PC-3 (cell line): ENCODE measurements at regions not wholly inside any gene's neighbourhood (a gene's known extent, or its start where the extent isn't known, plus 50 kb on each side); places are given as distances from the start of the nearest gene placed in this dataset.

ENCODE experiments used
- ATAC-seq: fragments of 200-7000 bp; cut with Tn5 transposase; 2 replicates; pipeline ENCODE4 v1.9.1; 2020; ENCODE audit warnings: mild to moderate bottlenecking, moderate library complexity
- BruUV-seq: library from RNA; stranded (reverse); fragments of 400-500 nt; replicated peaks from 2 replicates; lab custom pipeline; 2021; lab: Mats Ljungman, UMichigan
- CTCF ChIA-PET: fragments of 300-600 bp; sonication (Branson Sonifier 250); formaldehyde crosslinking; loops from one replicate; lab custom pipeline; 2022; ENCODE audit warnings: antibody characterized with exemption; lab: Charles Lee
- POLR2A ChIA-PET: fragments of 300-600 bp; sonication (Branson Sonifier 250); formaldehyde crosslinking; loops from one replicate; lab custom pipeline; 2022; ENCODE audit warnings: antibody characterized with exemption; ENCODE audit not compliant: unreplicated experiment; lab: Charles Lee
- DNase-seq: peaks from one replicate; pipeline ENCODE4 v3.0.0-alpha.2; 2015
- H2AFZ ChIP-seq: fragments of 300-600 bp; sonication (generic); 2 replicates; pipeline ENCODE4 v1.6.0; 2016; ENCODE audit warnings: antibody characterized with exemption, low read length
- H3F3A ChIP-seq: fragments of 300-600 bp; sonication (generic); one replicate; pipeline ENCODE4 v1.6.0; 2017; ENCODE audit warnings: antibody characterized with exemption, low read length, control low read depth, mild to moderate bottlenecking; ENCODE audit not compliant: unreplicated experiment
- H3K27ac ChIP-seq: fragments of 300-600 bp; sonication (generic); 2 replicates; pipeline ENCODE4 v1.5.1; 2016; ENCODE audit warnings: mild to moderate bottlenecking, low read length
- H3K27me3 ChIP-seq: fragments of 300-600 bp; sonication (generic); 2 replicates; pipeline ENCODE4 v1.6.1; 2016; ENCODE audit warnings: low read length, mixed read lengths
- H3K36me3 ChIP-seq: fragments of 300-600 bp; sonication (generic); 2 replicates; pipeline ENCODE4 v1.6.1; 2016; ENCODE audit warnings: low read depth, mixed run types, low read length, mixed read lengths
- H3K4me1 ChIP-seq: fragments of 300-600 bp; sonication (generic); 2 replicates; pipeline ENCODE4 v1.5.1; 2016; ENCODE audit warnings: low read length; ENCODE audit not compliant: insufficient read depth
- H3K4me2 ChIP-seq: fragments of 300-600 bp; sonication (generic); 2 replicates; pipeline ENCODE4 v1.6.0; 2016; ENCODE audit warnings: low read length
- H3K4me3 ChIP-seq: fragments of 300-600 bp; sonication (generic); 2 replicates; pipeline ENCODE4 v1.5.1; 2016; ENCODE audit warnings: mild to moderate bottlenecking, low read length, mixed read lengths
- H3K79me2 ChIP-seq: fragments of 300-600 bp; sonication (generic); 2 replicates; pipeline ENCODE4 v1.6.1; 2017; ENCODE audit warnings: low read length, mixed read lengths
- H3K9ac ChIP-seq: fragments of 300-600 bp; sonication (generic); 2 replicates; pipeline ENCODE4 v1.6.0; 2016; ENCODE audit warnings: mild to moderate bottlenecking, low read length
- H3K9me2 ChIP-seq: fragments of 300-600 bp; sonication (generic); replicated peaks from 2 replicates; pipeline ENCODE4 v1.6.1; 2016; ENCODE audit warnings: mixed run types, low read length, mixed read lengths
- H3K9me3 ChIP-seq: fragments of 300-600 bp; sonication (generic); 2 replicates; pipeline ENCODE4 v1.6.1; 2016; ENCODE audit warnings: low read length, mixed read lengths
- H4K20me1 ChIP-seq: fragments of 300-600 bp; sonication (generic); 2 replicates; pipeline ENCODE4 v1.6.1; 2016; ENCODE audit warnings: low read length, mixed read lengths
- EZH2 ChIP-seq: fragments of 300-600 bp; sonication (generic); IDR thresholded peaks from one replicate; pipeline ENCODE4 v1.6.1; 2017; ENCODE audit warnings: antibody characterized with exemption, mild to moderate bottlenecking, low read length; ENCODE audit not compliant: unreplicated experiment
- EZH2phosphoT487 ChIP-seq: fragments of 300-600 bp; sonication (generic); IDR thresholded peaks from 2 replicates; pipeline ENCODE4 v1.6.1; 2018; ENCODE audit warnings: mild to moderate bottlenecking, antibody characterized with exemption, low read length, borderline replicate concordance
- intact Hi-C: fragments of 100-400 bp; cut with micrococcal nuclease; formaldehyde crosslinking; loops from 2 replicates; pipeline ENCODE4 v1.9.0; 2023
- TF ChIP-seq, protein P1 (sequence below): fragments of 300-600 bp; sonication (generic); conservative IDR thresholded peaks from 2 replicates; pipeline ENCODE4 v1.5.1; 2017; ENCODE audit warnings: antibody characterized with exemption, low read depth, mild to moderate bottlenecking, low read length

DNA sequence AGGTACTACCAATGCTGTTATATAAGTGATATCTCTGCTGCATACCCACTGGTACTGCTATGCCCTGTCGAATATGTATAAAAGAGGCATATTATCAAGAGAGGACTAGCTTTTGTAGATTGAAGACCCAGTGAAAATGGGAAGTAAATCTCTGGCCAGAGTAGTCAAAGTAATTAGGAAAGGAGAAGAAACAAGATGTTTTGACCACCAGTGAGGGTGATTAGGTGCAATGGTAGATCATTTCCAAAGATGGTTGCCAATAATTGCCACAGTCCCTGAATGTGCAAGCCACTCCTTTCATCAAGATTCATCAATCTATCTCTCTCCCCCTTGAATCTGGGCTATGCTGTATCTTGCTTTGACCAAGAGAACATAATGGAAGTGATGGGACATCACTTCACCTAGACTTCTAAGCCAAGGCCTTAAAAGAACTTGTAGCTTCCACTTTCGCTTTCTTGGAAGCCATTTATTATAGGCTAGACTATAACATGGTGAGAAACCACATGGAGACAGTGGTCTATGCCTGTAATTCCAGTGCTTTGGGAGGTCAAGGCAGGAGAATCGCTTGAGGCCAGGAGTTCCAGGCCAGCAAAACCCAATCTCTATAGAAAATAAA lies 52.6 kb upstream of the ST8SIA6 start:
- no peak overlapping the region for H3K9ac ChIP-seq
- H4K20me1 ChIP-seq, result no peaks in the 10 kb centered on the region
- ATAC-seq (no peak), DNase-seq (no peak)
- no peak overlapping the region for H2AFZ ChIP-seq
- no peaks in the 10 kb centered on the region for H3K9me2 ChIP-seq
- POLR2A ChIA-PET, result no interaction called here
- no peaks in the 10 kb centered on the region for H3K36me3 ChIP-seq
- H3F3A ChIP-seq, result no peaks in the 10 kb centered on the region
- TF ChIP-seq EZH2phosphoT487, result no peak
- TF ChIP-seq, protein P1, sequence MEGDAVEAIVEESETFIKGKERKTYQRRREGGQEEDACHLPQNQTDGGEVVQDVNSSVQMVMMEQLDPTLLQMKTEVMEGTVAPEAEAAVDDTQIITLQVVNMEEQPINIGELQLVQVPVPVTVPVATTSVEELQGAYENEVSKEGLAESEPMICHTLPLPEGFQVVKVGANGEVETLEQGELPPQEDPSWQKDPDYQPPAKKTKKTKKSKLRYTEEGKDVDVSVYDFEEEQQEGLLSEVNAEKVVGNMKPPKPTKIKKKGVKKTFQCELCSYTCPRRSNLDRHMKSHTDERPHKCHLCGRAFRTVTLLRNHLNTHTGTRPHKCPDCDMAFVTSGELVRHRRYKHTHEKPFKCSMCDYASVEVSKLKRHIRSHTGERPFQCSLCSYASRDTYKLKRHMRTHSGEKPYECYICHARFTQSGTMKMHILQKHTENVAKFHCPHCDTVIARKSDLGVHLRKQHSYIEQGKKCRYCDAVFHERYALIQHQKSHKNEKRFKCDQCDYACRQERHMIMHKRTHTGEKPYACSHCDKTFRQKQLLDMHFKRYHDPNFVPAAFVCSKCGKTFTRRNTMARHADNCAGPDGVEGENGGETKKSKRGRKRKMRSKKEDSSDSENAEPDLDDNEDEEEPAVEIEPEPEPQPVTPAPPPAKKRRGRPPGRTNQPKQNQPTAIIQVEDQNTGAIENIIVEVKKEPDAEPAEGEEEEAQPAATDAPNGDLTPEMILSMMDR, result no peak
- TF ChIP-seq EZH2, result no peak
- H3K4me1 ChIP-seq, result peaks cover 8% of the 10 kb centered on the region
- H3K27ac ChIP-seq, result no peak overlapping the region
- CTCF ChIA-PET, result no interaction called here
- no peaks in the 10 kb centered on the region for H3K27me3 ChIP-seq
- no peak overlapping the region for H3K4me3 ChIP-seq
- no peaks in the 10 kb centered on the region for H3K9me3 ChIP-seq
- intact Hi-C loops, result no loop called here
- no TSS peak for BruUV-seq
- H3K79me2 ChIP-seq, result no peaks in the 10 kb centered on the region
- no peak overlapping the region for H3K4me2 ChIP-seq

DNA sequence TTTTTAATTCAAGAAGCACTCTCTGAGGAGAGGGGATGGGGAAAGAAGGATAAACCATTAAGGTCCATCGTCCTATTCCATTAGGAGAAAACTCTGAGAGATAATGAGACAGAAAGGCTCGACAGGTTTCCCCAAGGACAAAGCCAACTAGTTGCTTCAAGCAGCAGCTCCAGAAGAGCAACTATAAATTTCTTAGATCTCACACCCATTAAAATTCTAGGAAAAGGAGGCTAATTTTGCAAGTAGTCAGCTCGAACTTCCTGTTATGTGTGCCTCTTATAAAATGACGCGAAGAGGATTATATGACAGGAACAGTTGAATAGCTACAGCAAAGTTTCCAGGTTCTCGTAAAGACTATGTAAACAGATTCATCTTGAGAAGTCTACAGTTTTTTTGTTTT lies 52.0 kb upstream of the ST8SIA6 start:
- no peak for DNase-seq
- H3F3A ChIP-seq, result no peaks in the 10 kb centered on the region
- H3K4me1 ChIP-seq, result peaks cover 4% of the 10 kb centered on the region; the same call in 1 of the 2 replicates
- CTCF ChIA-PET, result no interaction called here
- no peaks in the 10 kb centered on the region for H3K79me2 ChIP-seq
- H3K27ac ChIP-seq, result no peak overlapping the region
- no peak overlapping the region for H2AFZ ChIP-seq
- ATAC-seq, result no peak
- intact Hi-C loops, result no loop called here
- H3K4me2 ChIP-seq, result no peak overlapping the region
- no peaks in the 10 kb centered on the region for H4K20me1 ChIP-seq
- no peaks in the 10 kb centered on the region for H3K9me2 ChIP-seq
- H3K36me3 ChIP-seq, result no peaks in the 10 kb centered on the region
- POLR2A ChIA-PET, result no interaction called here
- no peak overlapping the region for H3K4me3 ChIP-seq
- H3K9me3 ChIP-seq, result no peaks in the 10 kb centered on the region
- H3K27me3 ChIP-seq, result no peaks in the 10 kb centered on the region
- TF ChIP-seq, protein P1, result no peak
- TF ChIP-seq EZH2phosphoT487, result no peak
- TF ChIP-seq EZH2, result no peak
- no TSS peak for BruUV-seq
- H3K9ac ChIP-seq, result no peak overlapping the region

DNA sequence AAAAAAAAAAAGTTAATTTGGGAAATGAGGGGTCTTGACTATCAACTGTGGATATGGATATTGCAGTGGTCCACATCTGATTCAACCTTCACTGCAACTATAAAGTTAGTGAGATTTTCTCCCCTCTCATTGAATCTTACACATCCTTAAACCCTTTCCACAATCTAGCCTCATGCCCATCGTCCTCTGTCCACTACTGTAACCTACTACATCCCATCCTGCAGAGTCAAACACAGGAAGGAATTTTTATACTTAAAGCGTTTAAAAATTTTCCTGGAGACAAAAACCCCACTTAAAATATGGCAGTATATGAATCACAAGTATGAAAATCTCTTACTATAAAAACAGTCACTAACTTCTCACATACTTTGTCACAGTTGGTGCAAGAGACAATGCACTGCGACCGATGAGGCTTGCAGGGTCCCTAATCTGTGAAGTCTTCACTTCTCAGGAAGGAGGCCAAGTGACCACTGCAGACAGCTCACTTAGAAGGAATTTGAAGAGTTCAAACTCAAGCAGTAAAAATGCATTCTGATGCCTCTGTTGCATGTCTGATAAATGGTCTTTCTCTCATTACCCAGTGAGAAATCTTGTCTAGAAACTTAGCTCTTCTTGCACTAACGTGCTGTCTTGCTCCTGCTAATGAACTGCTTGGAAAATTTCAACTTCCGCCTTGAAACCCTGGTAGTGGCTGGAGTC lies 50.3 kb upstream of the ST8SIA6 start:
- Histone ChIP-seq H4K20me1 (no peaks in the 10 kb centered on the region), H3K27ac (no peak overlapping the region), H3K9me2 (no peaks in the 10 kb centered on the region), H2AFZ (no peak overlapping the region), H3K9me3 (no peaks in the 10 kb centered on the region), H3K4me3 (no peak overlapping the region), H3K36me3 (no peaks in the 10 kb centered on the region), H3F3A (no peaks in the 10 kb centered on the region), H3K79me2 (no peaks in the 10 kb centered on the region), H3K4me1 (peaks cover 4% of the 10 kb centered on the region; the same call in 1 of the 2 replicates), H3K27me3 (no peaks in the 10 kb centered on the region), H3K9ac (no peak overlapping the region), H3K4me2 (no peak overlapping the region)
- DNase-seq (peak; percentile 28), ATAC-seq (no peak)
- intact Hi-C loops, result no loop called here
- CTCF ChIA-PET, result no interaction called here
- POLR2A ChIA-PET, result no interaction called here
- TF ChIP-seq, protein P1, result no peak
- TF ChIP-seq EZH2, result no peak
- no peak for TF ChIP-seq EZH2phosphoT487
- BruUV-seq, result no TSS peak
